Epithelial cell of esophagus (primary cell): ENCODE measurements at regions not wholly inside any gene's neighbourhood (a gene's known extent, or its start where the extent isn't known, plus 50 kb on each side); places are given as distances from the start of the nearest gene placed in this dataset.

Experiments
- DNase-seq: peaks from one replicate; pipeline ENCODE4 v3.0.0; 2010; ENCODE audit warnings: low read depth
- H3K4me3 ChIP-seq: 2 replicates; pipeline ENCODE4 v1.5.1; 2011; ENCODE audit warnings: mild to moderate bottlenecking, low read length, control low read depth
- CTCF ChIP-seq: IDR thresholded peaks from 2 replicates; pipeline ENCODE4 v1.5.1; 2011; ENCODE audit warnings: low read depth, mild to moderate bottlenecking, low read length, control low read depth, inconsistent platforms; ENCODE audit not compliant: insufficient read depth; ENCODE audit errors: missing control alignments

DNA sequence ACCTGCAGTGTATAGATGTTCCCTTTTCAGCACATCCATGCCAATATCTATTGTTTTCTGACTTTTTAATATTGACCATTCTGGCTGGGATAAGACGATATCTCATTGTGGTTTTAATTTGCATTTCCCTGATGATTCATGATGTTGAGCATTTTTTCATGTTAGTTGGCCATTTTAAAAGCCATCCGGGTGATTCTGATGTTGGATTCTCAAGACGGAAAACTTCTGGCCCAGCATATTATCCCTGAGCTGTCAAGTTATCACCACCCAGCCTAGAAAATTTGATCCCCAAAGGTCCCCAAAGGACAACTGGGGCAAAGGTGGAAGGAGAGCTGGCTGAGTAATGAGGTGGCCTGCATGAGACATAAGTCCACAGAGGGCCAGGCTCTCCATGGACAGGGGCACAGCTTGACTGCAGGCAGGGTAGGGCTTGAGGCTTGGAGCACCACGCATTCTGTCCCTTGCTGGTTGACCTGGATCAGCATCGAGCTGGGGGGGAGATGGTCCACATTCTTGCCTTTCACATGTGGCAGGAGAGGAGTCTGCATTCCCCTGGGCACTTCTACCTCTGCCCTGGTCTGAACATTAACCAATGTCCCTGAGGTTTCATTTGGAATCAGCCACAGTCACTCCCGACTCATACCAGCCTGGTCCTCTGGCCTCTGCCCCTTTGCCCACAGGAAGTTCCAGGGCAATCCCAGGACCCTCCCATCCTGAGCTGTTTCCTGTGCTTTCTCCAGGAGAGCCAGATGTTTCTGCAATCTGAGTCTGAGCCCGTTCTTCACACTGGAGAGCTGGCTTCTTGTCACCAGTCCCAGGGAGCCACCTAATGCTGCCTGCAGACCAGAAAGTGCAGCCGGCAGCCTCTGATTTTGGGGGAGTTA lies 69.2 kb downstream of the ISG20 start:
- no peak for DNase-seq
- TF ChIP-seq CTCF = no peak
- H3K4me3 ChIP-seq = no peak overlapping the region

DNA sequence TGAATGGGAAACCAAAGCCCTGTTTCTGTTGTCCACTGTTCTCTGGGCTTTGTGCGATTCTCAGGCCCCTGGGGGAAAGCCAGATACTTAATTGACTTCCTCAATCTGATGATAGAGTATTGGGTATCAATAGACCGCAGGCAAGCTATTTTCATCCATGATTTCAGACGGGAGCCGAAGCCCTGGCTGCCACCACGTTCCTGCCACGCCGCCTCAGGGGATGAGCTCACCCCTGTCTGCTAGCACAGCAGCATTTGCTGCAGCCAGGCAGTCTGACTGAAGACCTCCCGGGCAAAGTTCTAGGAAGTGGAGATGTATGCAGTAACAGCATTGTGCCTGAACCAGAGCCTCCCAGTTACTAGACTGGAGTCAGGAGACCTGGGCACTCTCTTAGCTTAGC lies 69.8 kb downstream of the ISG20 start:
- no peak for TF ChIP-seq CTCF
- peak; percentile 42 for DNase-seq
- H3K4me3 ChIP-seq = no peak overlapping the region

GRCh38 chr15:88710027-88710715 lies 71.4 kb downstream of the ISG20 start:
- no peak for DNase-seq
- no peak overlapping the region for H3K4me3 ChIP-seq
- TF ChIP-seq CTCF = no peak

- TF ChIP-seq CTCF = no peak
- no peak for DNase-seq
- no peak overlapping the region for H3K4me3 ChIP-seq
Measured at GRCh38 chr15:88711806-88712205, 73.0 kb downstream of the ISG20 start.

DNA sequence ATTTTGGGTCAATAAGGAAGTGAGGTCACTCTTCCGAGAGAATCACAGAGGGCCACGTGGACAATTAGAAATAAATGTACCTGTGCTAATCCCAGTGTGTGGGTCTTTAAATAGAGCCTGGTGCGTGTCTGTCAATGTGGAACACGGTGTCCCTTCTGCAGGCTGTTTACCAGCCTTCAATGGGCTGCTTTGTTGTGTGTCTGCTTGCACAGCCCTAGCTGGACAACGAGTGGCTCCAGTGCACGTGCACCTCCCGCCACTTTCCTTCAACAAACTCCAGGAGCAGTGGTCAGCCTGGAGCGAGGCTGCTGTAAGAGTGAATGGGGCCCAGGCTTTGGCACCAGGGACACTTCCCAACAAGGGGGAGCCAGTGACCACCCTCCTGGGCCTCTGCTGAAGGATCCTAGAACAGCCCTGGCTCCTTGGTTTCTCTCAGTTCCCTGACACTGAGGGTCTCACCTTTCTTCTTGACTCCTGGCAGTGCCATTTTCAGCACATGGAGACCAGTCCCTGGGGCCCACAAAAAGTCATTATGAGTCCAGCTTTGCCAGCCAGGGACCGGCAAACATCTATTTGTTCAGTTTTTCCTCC lies 76.1 kb downstream of the ISG20 start:
- DNase-seq = no peak
- no peak for TF ChIP-seq CTCF
- no peak overlapping the region for H3K4me3 ChIP-seq

GRCh38 chr15:88716543-88717381 lies 77.9 kb downstream of the ISG20 start:
- DNase-seq = no peak
- TF ChIP-seq CTCF = no peak
- no peak overlapping the region for H3K4me3 ChIP-seq
